Right hindlimb (tissue), 1 donor: ENCODE measurements at regions not wholly inside any gene's neighbourhood (a gene's known extent, or its start where the extent isn't known, plus 50 kb on each side); places are given as distances from the start of the nearest gene placed in this dataset.

Experiments used
- DNase-seq: peaks from one replicate; pipeline ENCODE4 v3.0.0-alpha.2; 2018

DNA sequence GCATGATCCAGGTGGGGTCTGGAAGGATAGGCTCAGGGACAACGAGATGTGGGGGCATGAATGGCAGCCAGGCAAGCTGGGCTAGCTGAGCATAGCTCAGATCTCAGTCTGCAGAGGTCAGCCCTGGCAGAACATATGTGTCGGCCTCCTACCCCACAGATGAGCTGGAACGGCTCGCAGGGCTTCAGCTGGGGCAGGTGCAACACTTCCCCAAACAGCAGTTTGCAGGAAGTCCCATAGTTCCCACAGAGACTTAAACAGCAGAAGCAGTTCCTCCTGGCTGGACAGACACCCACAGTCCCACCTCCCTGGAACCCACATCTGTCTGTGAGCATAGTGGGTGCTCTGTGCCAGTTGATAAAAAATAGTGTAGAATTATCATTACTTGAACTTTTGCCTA, 404.6 kb downstream of the GADD45G start:
- no peak for DNase-seq

DNA sequence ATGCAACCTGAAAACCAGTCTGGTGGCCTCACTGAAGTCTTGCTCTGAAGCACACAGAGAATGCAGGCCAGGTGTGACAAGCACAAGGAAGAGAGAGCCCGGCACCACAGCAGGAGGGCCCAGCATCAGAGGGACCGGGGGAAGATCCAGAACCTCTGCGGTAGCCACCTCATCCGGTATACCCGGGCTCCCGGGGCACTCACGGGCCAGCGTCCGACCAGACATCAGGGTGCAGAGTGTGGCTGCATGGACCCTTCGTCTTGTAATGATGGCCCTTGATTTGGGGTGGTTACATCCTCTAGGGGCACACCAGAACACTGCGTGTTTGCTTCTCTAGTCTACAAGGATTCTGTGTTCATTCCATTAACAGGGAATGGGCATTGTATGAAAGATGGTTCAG, 406.0 kb downstream of the GADD45G start:
- no peak for DNase-seq

DNA sequence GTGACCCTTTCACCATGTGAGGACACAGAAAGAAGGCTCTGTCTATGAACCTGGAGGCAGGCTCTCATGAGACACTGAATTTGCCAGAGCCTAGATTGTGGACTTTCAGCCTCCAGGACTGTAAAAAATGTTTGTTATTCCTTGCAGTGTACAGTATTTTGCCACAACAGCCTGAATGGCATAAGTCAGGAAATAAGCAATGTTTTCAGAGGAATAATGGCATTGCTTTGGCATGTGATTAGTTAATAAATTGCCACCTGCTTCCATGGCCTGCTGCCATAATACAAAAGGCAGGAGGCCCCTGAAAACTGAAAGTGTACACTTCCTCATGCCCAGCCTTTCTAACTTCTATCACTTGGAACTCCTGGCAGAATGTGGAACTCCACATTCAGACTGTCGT, 408.1 kb downstream of the GADD45G start:
- no peak for DNase-seq

DNA sequence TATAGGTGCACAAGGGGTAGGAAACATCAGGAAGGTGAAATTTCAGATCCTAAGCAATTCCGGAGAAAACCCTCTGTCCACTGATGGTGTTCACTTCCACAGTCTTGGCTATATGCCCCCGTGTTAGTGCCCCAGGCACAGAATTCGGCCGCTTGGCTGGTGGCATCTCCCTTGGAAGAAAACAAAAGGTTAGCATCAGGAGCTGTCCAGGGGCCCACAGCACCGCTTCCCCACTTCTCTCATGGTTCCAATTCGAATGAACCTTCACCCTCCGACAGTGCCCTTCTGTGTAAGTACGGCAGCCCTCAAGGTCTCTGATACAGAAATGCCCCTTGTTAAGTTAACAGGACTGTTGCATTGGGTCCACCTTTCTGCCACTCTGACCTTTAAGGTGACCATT, 409.0 kb downstream of the GADD45G start:
- DNase-seq, result no peak

DNA sequence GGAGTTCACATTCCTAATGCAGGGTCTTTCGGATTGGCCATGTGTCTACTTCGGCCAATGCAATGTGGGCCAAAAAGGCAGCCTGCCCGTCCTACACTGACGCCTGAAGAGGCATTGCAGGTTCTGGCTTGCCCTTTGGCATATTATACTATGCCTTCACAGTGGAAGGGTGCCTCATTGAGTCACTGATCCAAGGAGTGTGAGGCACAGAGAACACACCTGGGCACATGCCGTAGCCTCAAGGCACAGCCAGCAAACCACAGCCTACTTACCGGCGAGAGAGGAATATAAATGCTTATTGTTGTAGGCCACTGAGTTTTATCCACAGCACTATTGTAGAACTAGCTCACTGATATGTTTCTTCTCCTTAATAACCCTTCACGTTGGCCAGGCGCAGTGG, 409.6 kb downstream of the GADD45G start:
- no peak for DNase-seq

DNA sequence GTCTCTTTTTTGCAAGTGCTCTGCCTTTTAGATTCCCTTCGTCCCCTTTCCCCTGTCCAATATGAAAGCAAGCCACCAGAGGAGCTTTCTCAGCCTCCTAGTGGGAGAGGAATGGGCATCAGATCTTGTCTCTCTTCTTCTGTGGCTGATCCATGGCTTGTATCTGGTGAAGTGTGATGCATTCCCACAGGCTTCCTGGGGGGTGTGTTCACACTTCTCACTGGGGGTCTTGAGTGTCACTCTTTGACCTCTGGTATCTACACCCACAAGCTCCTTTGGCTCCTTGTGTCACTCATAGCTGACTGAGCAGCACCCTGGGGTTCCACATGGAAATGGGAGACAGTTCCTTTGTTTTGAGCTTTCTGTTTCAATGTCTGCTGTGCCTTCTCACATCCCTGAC, 411.5 kb downstream of the GADD45G start:
- no peak for DNase-seq

DNA sequence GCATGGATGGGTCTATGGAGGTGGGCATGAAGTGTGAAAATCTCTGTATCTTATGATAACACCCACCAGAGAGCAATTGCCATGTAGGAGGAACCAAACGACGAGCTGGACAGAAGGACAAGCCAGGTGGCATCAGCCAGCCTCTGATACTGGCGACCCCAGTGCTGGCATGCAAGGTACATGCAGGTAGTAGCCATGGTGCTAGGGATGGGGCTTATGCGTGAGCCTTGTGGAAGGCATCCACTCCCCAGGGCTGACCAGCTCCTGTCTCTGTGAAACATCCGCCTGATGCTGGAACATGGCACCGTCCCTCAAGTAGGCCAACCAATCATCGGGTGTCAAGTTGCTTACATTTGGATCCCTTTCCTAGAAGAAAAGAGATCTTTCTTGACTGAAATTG, 412.9 kb downstream of the GADD45G start:
- DNase-seq, result no peak

DNA sequence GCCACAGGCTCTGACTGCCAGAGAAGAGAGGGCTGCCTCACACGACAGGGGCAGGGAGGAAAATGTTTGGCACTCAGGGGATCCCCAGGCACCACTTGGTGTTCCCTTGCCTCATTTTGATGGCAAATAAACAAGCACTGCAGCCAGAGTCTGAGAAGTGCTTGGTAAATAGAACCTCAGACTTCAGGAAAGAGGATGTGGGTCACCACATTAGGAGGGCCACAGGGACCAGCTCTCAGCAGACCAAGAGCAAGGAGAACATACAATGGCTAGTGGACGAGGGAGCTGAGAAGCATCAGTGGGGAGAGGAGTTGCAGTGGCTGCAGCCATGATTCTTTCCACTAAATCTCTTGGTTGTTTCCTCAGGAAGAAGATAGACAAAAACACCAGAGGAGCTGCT, 413.9 kb downstream of the GADD45G start:
- no peak for DNase-seq

DNA sequence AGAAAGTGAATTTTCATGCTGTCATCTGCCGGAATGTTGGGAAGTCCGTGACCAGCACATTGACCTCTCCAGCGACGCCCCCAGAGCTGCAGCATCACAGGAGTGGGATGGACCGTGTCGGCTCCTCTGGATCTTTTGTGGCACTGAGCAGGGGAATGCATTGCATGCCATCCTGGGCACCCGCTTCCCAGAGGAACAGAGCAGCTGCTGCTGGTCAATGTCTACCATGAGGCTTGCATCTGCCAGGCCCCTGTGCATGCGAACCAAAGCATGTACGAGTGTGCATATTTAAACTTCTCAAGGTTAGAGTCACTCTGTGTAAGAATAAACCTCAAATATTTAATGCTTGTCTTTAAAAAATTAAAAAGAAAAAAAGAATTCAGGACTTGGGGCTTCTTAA, 414.8 kb downstream of the GADD45G start:
- DNase-seq, result no peak

DNA sequence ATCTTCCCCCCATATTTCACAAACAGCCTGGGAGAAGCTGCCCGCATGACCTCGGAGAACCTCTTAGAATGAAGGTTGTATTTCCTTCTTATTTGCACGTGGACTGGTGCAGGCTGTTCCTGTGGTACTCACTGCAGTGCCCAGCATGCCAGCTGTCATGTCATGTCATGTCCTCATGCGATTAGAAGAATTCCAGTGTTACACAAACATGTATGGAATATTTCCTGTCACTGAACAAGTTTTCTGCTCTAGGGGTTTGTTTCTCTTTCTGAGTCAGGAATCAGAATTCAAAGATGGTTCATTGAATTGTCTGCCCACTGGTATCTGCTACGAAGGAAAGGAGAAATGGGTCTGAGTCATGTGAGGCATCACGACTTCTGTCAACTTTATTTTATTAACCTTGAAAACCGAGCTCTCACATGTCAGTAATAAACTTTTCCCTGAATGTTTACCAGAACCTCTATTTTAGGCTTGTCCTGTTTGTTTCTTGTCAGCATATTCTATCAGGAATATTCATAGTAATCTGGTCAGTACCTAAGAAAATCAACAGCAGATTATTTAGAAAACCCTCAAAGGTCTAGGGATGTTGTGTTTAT, 415.6 kb downstream of the GADD45G start:
- DNase-seq, result no peak

DNA sequence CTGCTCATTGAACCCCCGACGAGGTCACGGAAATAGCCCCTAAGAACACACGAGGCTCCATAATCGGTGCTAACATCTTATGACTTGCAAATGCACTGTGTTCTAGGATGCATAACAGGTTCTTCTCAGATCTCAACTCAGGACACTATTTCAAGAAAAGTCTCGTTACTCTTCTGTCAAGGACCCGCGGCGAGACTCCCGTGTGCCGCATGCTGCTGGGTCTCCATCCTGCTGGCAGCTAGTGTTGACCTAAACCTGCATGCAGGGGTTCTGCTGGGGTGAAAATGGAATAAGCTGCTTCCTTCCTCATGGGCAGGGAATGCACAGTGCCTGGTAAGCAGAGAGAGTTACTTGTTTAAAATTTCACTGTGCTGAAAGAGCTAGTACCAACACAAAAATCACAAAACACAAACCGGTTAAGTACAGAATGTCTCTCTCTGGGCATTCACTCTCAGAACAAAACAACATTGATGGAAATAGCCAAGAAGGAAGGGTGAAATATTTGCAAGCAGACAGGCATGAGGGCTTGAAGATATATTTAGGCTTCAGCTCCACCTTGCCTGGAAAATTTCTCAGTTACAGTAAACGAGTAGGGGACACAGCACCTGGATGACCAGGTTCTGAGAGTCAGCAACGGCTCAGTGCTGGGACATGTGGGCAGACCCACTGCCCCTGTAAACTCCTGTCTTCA, 416.5 kb downstream of the GADD45G start:
- DNase-seq, result no peak

DNA sequence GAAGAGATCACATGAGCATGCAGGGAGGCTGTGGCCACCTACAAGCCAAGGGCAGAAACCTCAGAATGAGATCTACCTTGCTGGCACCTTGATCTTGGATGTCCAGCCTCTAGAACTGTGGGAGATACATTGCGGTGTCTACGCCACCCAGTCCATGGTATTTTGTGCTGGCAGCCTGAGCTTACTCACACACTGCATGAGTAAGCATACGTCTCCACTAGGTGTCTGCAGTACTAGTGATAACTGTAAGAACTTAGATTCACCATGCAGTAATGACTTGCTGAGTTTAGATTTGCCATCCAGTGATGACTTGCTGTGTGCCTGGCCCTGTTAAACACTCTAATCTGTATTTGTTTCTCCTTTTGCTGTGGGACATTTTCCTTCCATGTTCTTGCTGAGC, 417.7 kb downstream of the GADD45G start:
- DNase-seq, result no peak

DNA sequence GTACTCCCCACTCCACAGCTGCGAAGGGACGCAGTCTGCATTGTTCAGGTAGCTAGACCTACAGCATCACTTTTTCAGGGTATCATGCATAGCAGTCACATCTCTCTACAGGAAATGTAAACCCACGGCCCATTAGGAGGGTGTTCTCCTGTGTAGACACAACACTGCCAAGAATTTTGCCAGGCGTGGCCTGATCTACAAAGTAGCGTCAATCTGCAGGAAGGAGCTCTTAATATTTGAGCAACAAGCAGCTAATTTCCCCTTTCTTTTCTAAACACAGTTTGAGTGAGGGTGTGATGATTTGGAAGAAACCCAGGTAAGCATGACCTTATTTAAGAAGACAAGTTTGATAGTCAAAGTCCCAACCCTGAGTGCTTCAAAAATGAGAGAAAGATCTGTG, 419.0 kb downstream of the GADD45G start:
- no peak for DNase-seq

DNA sequence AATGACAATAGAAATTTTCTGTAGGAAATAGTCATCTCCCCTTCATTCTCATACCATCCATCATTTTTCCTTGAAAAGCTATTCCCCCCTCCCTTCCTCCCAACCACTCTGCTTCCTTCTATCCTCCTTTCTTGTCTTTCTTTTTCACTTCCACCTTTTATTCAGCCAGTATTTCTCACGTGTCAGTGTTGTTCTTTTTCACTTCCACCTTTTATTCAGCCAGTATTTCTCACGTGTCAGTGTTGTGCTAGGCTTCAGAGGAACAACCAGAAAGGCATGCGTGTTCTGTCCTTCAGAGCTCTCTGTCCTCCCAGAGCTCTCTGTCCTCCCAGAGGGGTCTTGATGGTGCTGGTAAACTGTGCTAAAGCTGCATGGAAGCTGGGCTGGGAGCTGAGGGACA, 419.6 kb downstream of the GADD45G start:
- no peak for DNase-seq

DNA sequence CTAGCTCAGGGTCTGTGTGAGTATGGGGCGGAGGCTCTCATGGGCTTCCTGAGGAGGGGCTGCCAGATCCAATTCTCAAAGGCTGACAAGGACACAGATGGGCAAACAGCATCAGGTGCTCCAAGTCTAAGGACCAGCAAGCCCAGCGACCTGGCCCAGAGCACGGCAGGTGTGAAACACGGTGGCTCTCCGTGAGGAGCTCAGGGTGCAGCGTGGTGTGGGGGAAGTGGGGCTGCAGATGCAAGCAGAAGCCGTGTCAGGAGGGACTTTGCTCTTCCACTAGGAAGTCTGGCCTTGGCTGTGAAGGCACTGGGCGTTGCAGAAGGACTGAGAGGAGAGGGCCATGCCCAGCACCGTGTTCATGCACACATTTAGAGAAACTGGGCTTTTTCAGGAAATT, 420.0 kb downstream of the GADD45G start:
- DNase-seq, result no peak

DNA sequence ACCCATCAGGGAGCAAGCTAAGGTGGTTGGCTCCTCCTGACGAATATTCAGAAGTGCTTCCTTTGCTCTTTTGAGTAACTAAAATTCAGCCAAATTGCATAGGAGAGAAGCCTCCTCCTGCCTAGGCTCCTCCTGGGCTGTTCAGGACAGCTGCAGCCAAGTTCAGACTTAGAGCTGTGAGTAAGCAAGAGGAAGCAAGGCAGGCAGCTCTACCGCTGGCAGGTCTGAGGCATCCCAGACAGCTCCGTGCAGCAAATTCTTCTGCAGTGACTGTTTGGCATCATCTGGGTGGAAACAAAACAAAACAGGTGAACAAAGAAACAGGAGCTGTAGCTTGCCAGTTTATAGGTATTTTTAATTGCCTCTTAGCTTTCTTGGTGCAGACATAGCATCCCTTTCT, 421.0 kb downstream of the GADD45G start:
- no peak for DNase-seq

DNA sequence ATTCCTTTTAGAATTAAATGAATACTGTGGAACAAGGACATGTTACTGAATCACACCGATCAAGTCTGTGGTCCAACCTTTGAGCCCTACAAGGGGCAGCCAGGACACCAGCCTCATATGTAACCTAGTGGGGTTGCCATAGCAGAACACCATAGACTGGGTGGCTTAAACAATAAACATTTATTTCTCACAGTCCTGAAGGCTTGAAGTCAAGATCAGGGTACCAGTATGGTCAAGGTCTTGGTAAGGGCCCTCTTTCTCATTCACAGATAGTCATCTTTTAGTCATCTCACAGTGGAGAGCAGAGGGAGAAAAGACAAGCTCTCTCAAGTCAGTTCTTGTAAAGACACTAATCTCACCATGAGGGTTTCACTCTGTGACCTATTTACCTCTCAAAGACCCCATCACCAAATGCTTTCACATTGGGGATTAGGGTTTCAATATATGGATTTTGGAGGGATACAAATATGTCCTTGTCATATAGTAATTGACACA, 422.5 kb downstream of the GADD45G start:
- no peak for DNase-seq

DNA sequence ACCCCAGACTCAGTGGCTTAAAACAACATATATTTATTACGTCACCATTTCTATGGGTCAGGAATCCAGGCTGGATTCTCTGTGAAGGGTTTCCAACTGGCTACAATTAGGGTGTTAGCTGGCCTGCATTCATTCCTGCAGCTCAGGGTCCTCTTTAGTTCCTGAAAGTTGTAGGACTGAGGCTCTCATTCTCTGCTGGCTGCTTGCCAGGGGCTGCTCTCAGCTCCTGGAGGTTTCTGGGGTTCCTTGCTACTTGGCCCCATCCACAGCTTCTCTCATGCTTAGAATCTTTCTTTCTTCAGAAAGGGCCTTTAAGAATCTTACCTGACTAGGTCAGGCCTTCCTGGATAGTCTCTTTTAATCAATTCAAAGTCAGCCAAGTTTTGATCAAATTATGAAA, 424.6 kb downstream of the GADD45G start:
- DNase-seq, result no peak

DNA sequence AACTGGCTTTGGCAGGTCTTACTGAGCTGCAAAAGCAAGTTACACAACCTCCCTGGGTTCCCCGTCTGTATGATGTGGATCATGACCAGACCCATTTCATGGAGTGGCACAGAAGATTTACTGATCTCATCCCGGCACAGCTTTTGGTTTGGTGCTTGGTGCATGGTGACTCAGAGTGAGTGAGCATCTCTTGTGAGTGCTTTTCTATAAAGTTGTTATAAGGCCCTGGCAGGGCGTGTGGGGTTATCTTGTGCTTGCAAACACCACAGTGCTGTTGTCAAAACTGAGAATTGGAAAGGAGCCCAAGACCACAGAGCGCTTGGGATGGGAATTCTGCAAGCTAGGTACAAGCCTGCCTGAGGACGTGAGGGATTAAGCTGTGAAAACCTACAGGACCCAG, 425.2 kb downstream of the GADD45G start:
- no peak for DNase-seq

DNA sequence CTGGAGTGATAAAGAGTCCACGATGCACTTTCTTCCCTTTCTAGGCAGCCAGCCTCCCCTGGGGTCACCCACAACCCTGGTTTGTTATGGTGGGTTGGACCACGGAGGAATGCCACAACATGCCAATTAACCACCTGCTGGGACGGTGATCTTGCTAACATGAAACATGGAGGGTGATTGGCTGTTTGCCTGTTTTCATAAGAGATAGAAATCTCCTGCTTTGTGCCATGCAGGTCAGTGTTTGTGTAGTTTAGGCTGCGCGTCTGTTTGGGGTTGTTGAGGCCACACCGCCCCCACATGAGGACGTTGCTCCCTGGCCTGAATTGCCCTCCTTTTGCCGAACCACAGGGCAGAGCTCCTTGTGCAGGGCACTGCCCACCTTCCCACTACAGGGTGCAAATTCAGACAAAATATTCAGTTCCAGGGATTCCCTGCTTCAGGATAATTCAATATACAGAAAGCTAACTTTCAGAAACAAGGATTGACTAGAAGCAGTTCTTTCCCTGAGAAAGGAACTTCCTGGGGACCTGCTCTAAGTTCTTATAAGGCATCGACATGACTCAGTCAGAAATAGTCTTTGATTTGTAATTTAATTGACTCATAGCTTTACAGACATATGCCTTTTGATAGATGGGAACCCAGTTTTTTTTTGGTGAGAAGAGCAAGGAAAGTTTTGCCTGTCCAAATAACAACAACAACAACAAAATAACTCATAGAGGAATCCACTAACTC, 427.6 kb downstream of the GADD45G start:
- DNase-seq, result no peak

DNA sequence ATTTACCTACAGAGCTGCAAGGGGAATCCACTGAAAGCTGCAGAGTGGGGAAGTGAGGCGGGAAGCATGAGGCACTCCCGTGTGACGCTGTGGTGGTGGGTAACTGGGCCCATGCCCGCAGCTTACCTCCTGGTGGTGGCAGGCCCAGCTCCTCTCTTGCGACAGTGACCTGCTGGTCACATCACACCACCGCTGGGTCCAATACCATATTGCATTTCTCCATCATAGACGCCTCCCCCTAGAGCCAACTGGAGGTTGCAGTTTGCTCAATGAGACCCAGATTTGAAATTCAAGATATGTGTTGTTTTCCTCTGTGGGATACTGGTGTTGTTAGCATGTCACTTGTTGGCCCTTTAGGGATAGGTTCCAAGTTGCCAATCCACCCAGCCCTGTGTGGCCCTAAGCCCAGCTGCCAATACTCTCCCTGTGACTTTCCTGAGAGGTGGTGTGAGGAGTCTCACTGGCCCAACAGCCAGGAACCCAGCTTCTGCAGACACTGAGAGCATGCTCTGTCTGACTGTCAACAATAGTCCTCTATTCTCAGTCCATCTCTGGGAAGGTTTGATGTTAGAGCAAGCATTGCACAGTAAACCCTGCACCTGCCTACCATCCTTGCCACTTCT, 428.3 kb downstream of the GADD45G start:
- DNase-seq, result no peak

DNA sequence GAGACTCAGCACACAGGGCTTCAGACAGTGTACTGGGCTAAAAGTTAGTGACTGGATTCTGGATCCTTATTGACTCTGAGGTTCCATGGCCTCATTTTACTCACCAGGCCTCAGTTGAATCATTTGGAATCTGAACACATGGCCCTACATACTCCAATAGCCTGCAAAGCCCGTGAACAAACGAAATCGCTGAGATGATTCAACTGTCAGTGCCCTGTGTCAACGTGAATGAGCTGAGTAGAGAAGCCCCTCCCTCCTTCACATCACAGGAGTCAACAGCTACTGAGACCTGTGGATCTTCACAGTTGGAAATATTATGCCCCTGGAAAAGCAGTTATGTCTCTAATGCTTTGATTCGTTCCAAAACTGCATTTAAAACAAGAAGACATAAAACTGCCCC, 429.3 kb downstream of the GADD45G start:
- DNase-seq, result no peak

DNA sequence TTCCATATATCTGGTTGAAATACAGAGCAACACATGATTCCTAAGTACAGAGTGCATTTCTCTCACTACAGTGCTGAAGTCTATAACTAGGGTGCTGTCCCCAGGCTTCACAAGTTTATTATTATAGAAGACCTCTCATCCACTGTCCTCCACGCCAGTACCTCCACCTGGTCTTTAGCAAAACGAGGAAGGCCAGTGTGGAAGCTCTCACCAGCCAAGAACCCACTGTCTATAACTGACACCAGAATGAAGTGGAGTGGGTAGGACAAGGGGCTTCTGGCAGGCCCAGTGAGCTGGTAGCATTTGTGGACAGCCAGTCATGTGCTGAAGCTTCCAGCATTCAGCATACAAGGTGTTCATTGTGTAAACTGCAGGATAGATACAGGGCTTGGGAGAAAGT, 430.7 kb downstream of the GADD45G start:
- no peak for DNase-seq
